AG04449 (cell line): ENCODE measurements at regions not wholly inside any gene's neighbourhood (a gene's known extent, or its start where the extent isn't known, plus 50 kb on each side); places are given as distances from the start of the nearest gene placed in this dataset.
A peak's percentile ranks its signal among the peaks of the same experiment; 100 is the strongest.

ENCODE experiments used
- CTCF ChIA-PET: fragments of 350-600 bp; formaldehyde crosslinking; extraction: SDS; loops from one replicate; lab custom pipeline; 2021; ENCODE audit warnings: antibody characterized with exemption; lab: Yijun Ruan, JAX
- POLR2A ChIA-PET: fragments of 400-600, 350-600 bp; formaldehyde crosslinking; extraction: SDS; loops from one replicate; lab custom pipeline; 2020; ENCODE audit warnings: antibody characterized with exemption, inconsistent platforms; lab: Yijun Ruan, JAX
- DNase-seq: peaks from one replicate; pipeline ENCODE4 v3.0.0-alpha.2; 2010; ENCODE audit warnings: low read depth, low spot score
- H3K4me3 ChIP-seq: 2 replicates; pipeline ENCODE4 v1.5.1; 2011; ENCODE audit warnings: low read depth, mild to moderate bottlenecking, control low read depth, low read length
- TF ChIP-seq, protein P1 (sequence below): IDR thresholded peaks from one replicate; pipeline ENCODE4 v1.5.1; 2011; ENCODE audit warnings: mild to moderate bottlenecking, moderate library complexity, low read length, control low read depth, inconsistent platforms; ENCODE audit not compliant: insufficient read depth; ENCODE audit errors: missing control alignments

GRCh38 chr6:140437619-140438345 lies 1063.3 kb upstream of the CITED2 start:
- CTCF ChIA-PET = interaction anchor here (0.8 to 1.6 kb wide), 2 partner anchors 385 to 386 kb away, joined by 3 to 4 read pairs; no protein-coding TSS in a partner anchor
- POLR2A ChIA-PET = interaction anchor here (1.0 kb wide), 1 partner anchor 1064 kb away, joined by 3 read pairs; the partner anchor contains the start of gene CITED2
- TF ChIP-seq, protein P1, sequence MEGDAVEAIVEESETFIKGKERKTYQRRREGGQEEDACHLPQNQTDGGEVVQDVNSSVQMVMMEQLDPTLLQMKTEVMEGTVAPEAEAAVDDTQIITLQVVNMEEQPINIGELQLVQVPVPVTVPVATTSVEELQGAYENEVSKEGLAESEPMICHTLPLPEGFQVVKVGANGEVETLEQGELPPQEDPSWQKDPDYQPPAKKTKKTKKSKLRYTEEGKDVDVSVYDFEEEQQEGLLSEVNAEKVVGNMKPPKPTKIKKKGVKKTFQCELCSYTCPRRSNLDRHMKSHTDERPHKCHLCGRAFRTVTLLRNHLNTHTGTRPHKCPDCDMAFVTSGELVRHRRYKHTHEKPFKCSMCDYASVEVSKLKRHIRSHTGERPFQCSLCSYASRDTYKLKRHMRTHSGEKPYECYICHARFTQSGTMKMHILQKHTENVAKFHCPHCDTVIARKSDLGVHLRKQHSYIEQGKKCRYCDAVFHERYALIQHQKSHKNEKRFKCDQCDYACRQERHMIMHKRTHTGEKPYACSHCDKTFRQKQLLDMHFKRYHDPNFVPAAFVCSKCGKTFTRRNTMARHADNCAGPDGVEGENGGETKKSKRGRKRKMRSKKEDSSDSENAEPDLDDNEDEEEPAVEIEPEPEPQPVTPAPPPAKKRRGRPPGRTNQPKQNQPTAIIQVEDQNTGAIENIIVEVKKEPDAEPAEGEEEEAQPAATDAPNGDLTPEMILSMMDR = no peak
- no peak overlapping the region for H3K4me3 ChIP-seq
- DNase-seq = no peak

GRCh38 chr6:140436023-140436811 lies 1061.8 kb upstream of the CITED2 start:
- CTCF ChIA-PET = interaction anchor here (0.7 to 1.1 kb wide), 3 partner anchors 228 to 1071 kb away, joined by 3 read pairs; no protein-coding TSS in a partner anchor
- POLR2A ChIA-PET = interaction anchor here (0.6 to 0.7 kb wide), 2 partner anchors 9 to 254 kb away, joined by 3 read pairs; no protein-coding TSS in a partner anchor
- peak; percentile 77 for DNase-seq
- TF ChIP-seq, protein P1 = no peak
- H3K4me3 ChIP-seq = no peak overlapping the region

DNA sequence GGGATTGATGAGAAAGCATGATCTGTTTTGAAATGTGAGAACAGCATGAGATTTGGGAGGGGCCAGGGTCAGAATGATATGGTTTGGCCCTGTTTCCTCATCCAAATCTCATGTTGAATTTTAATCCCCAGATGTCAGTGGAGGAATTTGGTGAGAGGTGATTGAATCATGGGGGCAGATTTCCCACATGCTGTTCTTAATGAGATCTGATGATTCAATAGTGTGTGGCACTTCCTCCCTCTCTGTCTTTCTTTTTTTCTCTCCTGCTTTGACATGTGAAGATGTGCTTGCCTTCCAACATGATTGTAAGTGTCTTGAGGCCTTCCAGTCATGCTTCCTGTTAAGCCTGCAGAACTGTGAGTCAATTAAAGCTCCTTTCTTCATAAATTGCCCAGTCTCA lies 1060.3 kb upstream of the CITED2 start:
- TF ChIP-seq, protein P1 = no peak
- no peak for DNase-seq
- H3K4me3 ChIP-seq = no peak overlapping the region
- ChIA-PET CTCF (no interaction called here), POLR2A (no interaction called here)

GRCh38 chr6:140433072-140433471 lies 1058.6 kb upstream of the CITED2 start:
- ChIA-PET CTCF (no interaction called here), POLR2A (no interaction called here)
- TF ChIP-seq, protein P1 = no peak
- DNase-seq = no peak
- no peak overlapping the region for H3K4me3 ChIP-seq

GRCh38 chr6:140427842-140428241 lies 1053.4 kb upstream of the CITED2 start:
- H3K4me3 ChIP-seq = no peak overlapping the region
- TF ChIP-seq, protein P1 = no peak
- no peak for DNase-seq
- ChIA-PET POLR2A (no interaction called here), CTCF (no interaction called here)
